Dedifferentiated amniotic fluid mesenchymal stem cell (primary cell): ENCODE measurements at regions not wholly inside any gene's neighbourhood (a gene's known extent, or its start where the extent isn't known, plus 50 kb on each side); places are given as distances from the start of the nearest gene placed in this dataset.

Experiments used
- DNase-seq: peaks from one replicate; pipeline ENCODE4 v3.0.0-alpha.2; 2016; ENCODE audit errors: extremely low spot score

DNA sequence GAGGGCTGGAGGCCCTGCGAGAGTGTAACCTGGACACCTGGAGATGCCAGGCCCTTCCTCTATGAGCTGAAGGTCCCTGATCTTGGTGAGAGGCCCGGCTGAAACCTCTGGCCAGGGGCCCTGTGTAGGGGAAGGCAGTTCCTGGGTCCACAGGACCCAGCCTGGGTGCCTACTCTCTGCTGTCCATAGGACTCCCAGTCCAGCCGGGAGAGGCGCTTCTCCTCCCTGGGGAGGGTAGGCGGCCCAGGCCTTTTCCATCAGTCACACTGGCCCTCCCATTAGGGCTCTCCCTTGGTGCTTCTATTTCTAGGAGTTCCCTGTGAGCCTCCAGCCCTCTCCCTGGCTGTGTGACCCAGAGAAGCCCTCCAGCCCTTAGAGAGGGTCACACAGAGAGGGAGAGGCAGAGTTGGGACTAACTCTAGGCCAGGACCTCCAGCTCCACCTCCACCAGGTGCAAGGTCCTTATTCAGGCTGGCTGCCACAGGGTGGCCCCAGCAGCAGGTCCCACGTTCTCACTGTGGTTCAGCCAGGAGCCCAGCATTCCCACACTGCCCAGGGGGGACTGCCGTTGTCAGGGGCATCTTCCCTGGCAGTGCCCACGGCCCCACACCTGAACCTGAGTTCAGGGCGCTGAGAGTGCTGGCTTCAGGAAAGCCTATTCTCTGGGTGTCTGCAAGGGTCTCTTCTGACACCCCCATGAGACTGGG is 146.8 kb downstream of the SMAD6 start:
- no peak for DNase-seq

- no peak for DNase-seq
Measured at GRCh38 chr15:66849393-66849745, 147.3 kb downstream of the SMAD6 start.

GRCh38 chr15:66849746-66850077 is 147.7 kb downstream of the SMAD6 start:
- no peak for DNase-seq

GRCh38 chr15:66850078-66850991 is 148.3 kb downstream of the SMAD6 start:
- DNase-seq = no peak

DNA sequence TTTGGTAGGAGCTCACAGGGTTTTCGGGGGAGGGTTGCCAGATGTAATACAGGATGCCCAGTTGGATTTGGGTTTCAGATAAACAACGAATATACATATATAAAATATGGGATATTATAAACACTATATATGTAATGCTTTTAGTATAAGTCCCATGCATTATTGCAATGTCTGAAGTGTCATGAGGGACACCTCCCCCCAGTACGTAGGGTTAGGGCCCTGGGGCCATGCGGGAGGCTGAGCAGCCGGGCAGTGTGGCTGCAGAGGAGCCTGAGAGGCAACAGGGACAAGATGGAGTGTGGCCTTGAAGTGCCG is 148.9 kb downstream of the SMAD6 start:
- no peak for DNase-seq

- DNase-seq = peak; percentile 77
Measured at GRCh38 chr15:66851311-66852063, 149.5 kb downstream of the SMAD6 start.

GRCh38 chr15:66852064-66852905 is 150.2 kb downstream of the SMAD6 start:
- DNase-seq = no peak

DNA sequence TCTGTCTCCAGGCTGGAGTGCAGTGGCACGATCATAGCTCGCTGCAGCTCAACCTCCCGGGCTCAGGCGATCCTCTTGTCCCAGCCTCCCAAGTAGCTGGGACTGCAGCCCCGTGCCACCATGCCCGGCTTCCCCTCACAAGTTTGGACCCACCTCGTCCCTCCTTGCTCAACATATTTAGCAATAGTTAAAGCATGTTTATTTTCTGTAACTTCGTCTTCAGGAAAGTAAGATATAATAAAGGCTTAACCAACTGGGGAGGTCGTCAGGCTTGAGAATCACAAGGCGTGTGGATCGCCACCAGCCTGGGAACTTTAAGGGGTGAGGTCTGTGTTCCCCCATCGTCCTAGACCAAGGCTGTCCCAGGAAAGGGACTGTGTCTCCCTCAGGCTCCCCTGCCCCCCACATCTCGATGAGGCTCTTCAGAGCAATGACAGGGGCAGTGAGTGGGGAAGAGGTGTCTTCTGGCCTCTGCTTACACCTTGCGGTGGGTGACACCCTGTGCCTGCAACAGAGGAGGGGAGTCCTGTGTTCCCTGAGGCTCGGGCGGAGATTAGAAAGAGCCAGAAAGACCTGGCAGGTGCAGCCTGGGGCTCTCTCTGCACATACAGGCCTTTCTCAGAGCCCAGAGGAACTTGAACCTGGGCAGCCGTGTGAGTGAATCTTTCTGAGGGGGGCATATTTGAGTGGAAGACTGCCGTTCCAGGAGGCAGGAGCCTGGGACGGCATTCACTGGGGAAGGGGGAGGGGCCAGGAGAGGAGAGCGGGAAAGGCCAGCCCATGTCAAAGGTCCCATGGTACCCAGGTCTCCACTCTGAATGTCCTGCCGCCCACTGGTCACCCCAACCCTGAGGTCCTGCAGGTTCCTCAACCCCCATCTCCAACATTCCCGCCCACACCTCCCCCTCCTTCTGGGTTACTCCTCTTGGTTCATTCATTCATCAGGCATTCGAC is 152.3 kb downstream of the SMAD6 start:
- no peak for DNase-seq

DNA sequence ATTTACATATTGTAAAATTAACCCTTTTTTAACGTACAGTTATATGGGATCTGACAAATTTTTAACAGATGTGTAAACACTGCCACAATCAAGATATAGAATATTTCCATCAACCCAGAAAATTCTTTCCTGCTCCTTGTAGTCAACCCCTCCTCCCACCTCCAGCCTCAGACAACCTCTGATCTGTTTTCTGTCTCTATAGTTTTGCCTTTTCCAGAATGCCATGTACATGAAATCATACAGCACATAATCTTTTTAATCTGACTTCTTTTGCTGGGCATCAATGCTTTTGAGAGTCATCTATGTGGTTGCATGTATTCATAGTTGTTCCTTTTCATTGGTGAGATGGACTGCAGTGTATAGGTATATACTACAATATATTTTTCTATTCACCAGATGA is 153.0 kb downstream of the SMAD6 start:
- DNase-seq = peak; percentile 19

GRCh38 chr15:66857694-66858093 is 155.7 kb downstream of the SMAD6 start:
- DNase-seq = no peak

DNA sequence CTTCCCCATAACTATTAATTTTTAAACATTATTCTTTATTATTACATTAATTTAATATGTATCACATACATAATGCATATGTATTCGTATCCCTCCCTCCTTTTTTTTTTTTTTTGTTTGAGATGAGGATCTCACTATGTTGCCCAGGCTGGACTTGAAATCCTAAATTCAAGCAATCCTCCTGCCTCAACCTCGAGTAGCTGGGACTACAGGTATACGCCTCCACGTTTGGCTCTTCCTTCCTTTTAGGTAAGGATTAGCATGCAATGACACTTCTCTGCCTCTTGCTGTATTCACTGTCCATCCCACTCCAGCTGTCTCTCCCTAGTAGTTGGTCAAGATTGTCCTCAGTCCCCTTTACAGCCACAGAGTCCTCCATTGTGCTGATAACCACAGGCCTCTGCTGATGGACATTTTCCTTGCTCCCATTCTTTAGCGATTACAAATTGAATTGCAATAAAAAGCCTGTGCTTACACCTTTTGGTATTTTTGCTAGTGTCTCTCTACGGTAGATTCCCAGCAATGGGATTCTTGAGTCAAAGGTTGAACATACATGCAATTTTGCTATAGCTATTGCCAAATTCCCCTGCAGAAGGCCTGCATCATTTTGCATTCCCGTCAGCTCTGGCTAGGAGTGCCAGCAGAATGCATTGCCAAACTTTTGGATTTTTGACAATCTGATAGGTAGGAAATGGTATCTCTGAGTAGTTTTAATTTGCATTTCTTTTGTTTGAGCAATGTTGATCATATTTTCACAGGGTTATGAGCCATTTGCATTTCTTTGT is 156.6 kb downstream of the SMAD6 start:
- DNase-seq = no peak

- no peak for DNase-seq
Measured at GRCh38 chr15:66859688-66860253, 157.7 kb downstream of the SMAD6 start.

- DNase-seq = no peak
Measured at GRCh38 chr15:66860844-66861243, 158.8 kb downstream of the SMAD6 start.

DNA sequence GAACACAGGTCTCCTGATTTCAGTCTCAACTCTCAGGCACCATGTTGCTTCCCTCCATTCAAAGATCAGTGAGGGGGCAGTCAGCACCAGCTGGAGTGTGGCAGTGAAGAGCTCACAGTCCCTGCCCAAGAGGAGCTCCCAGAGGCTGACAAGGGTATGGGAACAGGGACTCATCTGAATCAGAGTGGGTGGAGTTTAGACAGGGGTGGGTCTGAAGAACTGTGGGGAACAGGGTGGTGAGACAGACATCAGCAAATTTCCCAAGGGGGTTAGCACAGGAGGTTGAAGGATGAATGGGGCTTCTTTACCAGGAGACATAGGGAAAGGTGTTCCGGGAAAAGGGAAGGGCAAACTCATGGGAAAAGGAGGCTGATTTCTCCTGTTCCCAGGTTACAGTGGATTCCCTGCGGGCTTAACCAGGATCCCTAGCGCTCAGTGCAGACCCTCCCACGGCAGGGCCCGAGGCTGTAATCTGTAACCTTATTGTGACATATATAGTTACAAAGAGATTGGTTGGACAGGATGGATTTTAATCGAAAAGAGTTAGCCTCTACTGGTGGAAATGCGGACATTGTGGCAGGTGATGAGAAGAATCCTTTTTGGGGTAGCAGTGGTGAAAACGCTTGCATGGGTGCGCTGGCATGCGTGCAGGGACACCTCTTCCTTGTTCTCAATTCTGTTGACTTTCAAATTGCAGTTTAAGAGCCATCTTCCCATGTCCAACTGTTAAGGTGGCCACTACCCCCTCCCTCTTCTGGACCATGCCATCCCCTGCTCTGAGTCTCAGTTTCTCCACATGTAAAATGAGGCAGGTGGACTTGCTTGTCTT is 160.3 kb downstream of the SMAD6 start:
- DNase-seq = no peak

DNA sequence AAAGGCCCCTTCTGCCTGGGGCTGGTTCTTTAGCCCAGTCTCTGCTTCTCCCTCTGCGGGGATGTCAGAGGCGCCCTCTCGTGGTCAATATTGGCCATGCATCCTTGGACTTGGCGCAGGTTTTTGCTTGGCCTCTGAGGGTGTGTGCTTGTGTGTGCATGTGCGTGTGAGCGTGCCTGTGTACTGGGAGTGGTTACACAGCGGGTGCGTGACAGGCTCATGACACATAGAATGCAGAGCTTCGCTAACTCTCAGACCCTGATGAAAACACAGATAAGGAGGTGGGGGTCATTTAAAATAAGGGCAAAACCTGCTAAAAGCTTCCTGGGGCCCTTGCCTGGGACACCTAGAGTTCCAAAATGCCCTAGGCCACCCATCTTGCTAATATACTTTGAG is 160.9 kb downstream of the SMAD6 start:
- peak; percentile 84 for DNase-seq

DNA sequence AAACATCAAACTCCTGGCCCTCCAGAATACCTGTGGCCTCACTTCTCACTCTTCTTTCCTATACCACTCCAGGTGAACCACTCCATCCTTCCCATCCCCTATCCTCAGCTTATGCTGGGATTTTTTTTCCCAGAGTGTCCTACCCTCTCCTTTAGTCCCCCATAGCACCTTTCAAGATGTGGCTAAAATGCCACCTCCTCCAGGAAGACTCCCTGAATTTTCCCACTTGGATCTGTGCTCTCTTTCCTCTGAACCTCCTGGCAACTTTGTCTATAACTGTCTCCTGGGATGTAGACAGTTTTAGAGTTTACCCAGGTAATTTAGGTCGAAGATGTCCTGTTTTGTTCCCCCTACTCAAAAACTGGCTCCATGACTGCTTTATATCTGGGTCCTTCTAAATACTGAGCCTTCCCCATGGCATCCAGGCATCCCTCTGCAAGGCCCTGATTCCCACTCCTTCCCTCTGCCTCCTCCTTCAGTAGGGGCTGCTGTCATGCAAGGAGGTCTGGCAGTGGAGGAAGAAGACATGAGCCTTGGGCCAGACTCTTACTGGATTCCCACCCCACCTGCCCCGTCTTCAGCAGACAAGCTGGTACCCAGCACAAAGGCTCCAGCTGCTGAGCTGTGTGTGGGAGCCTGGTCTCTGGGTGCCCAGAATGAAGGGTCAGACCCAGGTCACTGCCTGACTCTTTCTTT is 161.5 kb downstream of the SMAD6 start:
- no peak for DNase-seq

DNA sequence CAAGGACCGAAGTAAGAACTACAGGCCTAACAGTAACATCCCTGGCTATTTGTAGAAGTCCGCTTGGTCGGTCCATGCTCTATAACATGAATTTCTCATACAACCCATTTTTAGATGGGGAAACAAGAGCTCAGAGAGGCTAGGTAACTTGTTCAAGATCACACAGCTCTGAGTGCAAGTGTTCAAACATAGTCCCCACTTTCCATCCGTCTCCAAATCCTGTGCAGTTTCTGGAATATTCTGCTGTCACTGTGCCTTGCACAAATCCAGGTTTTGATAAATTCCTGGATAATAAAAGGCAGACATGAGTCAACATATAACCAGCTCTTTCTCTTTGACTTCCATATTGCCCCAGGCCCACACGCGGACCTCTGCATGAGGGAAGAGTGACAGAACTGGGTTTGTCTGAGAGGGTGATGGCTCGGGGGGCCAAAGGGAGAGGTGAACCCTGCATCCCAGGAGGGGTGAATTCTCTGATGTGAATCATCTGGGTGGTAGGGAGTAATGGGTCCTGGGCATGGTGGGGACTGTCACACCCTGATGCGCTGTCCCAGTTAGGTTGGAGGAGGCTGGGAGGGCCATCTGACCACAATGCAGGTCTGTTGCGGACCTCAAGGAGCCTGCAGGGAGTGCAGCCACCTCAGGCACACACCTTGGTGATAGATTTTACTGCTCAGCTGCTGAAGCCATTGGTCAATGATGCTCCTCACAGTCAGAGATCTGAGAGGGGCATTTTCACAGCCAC is 162.2 kb downstream of the SMAD6 start:
- no peak for DNase-seq
